HepG2 (cell line): ENCODE measurements at regions not wholly inside any gene's neighbourhood (a gene's known extent, or its start where the extent isn't known, plus 50 kb on each side); places are given as distances from the start of the nearest gene placed in this dataset.
"Not testable (repeated sequence)": the region's sequence is repeated elsewhere in the genome, so short reads cannot be mapped to it uniquely, and the experiment has no call there.

Experiments used
- ATF1 ChIP-seq: IDR thresholded peaks from 2 replicates; pipeline ENCODE4 v1.6.1; 2016; ENCODE audit warnings: mild to moderate bottlenecking, control low read depth
- KDM1A ChIP-seq: IDR thresholded peaks from 2 replicates; pipeline ENCODE4 v1.6.1; 2016; ENCODE audit warnings: missing compliant biosample characterization
- KLF13 ChIP-seq: sonication (generic); formaldehyde crosslinking; IDR thresholded peaks from 2 replicates; pipeline ENCODE4 v1.4.0; 2020; ENCODE audit warnings: mild to moderate bottlenecking, missing genetic modification reagents
- NR3C1 ChIP-seq: sonication (generic); formaldehyde crosslinking; IDR thresholded peaks from 2 replicates; pipeline ENCODE4 v1.4.0; 2020; ENCODE audit warnings: missing genetic modification reagents
- ZNF670 ChIP-seq: sonication (generic); formaldehyde crosslinking; IDR thresholded peaks from 2 replicates; pipeline ENCODE4 v1.8.0; 2022; ENCODE audit warnings: mild to moderate bottlenecking, missing genetic modification reagents, borderline replicate concordance
- ZSCAN29 ChIP-seq: sonication (generic); formaldehyde crosslinking; conservative IDR thresholded peaks from 2 replicates; pipeline ENCODE4 v1.4.0; 2020; ENCODE audit warnings: mild to moderate bottlenecking, missing genetic modification reagents
- TF ChIP-seq, protein P1 (sequence below): sonication (generic); formaldehyde crosslinking; IDR thresholded peaks from 2 replicates; pipeline ENCODE4 v1.4.0; 2020; ENCODE audit warnings: missing genetic modification reagents

- not testable (repeated sequence) for TF ChIP-seq ZNF670, ATF1, ZSCAN29, KDM1A, NR3C1, KLF13 (CRISPR knock-in tag)
- TF ChIP-seq, protein P1, sequence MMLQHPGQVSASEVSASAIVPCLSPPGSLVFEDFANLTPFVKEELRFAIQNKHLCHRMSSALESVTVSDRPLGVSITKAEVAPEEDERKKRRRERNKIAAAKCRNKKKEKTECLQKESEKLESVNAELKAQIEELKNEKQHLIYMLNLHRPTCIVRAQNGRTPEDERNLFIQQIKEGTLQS (CRISPR knock-in tag): not testable (repeated sequence)
These were observed 52.7 kb upstream of the SGIP1 start for GRCh38 chr1:66481215-66481614.
